Bronchial epithelial cell (primary cell): ENCODE measurements at regions not wholly inside any gene's neighbourhood (a gene's known extent, or its start where the extent isn't known, plus 50 kb on each side); places are given as distances from the start of the nearest gene placed in this dataset.
A peak's percentile ranks its signal among the peaks of the same experiment; 100 is the strongest.

Source experiments
- DNase-seq: peaks from one replicate; pipeline ENCODE4 v3.0.0-alpha.2; 2010; ENCODE audit warnings: low read depth
- FAIRE-seq: peaks from 2 replicates; lab custom pipeline; 2011; peaks lifted over from hg19 to GRCh38; lab: Jason Lieb, UNC
- H3K27me3 ChIP-seq: 2 replicates; pipeline ENCODE4 v1.5.1; 2011; ENCODE audit warnings: low read length; ENCODE audit not compliant: control insufficient read depth, insufficient read depth
- H3K36me3 ChIP-seq: 2 replicates; pipeline ENCODE4 v1.5.1; 2011; ENCODE audit warnings: low read length; ENCODE audit not compliant: control insufficient read depth, insufficient read depth
- H3K4me3 ChIP-seq: 2 replicates; pipeline ENCODE4 v1.5.1; 2011; ENCODE audit warnings: mild to moderate bottlenecking, low read depth, low read length, control low read depth
- CTCF ChIP-seq: IDR thresholded peaks from 2 replicates; pipeline ENCODE4 v1.5.1; 2011; ENCODE audit warnings: mild to moderate bottlenecking, moderate library complexity, low read length, control low read depth, inconsistent platforms; ENCODE audit not compliant: insufficient read depth, severe bottlenecking

DNA sequence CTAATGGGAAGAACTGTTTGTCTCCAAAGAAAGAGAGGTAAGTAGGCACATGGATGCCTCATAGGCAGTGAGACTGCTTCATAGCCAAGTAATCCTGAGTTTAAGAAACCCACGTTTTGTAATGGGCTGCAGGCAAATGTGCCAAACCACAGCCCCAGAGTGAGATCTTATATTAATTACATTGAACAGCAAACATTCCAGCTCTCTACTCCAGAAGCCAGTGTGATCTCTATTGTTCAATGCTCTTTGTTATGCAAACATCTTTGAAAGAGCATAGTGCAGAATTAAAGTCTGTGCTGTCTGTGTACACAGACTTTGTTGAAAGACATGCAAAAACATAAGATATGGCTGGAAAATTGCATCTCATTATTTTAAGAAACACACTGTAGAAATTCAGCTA lies 720.8 kb upstream of the REG3G start:
- Histone ChIP-seq H3K27me3 (no peaks in the 10 kb centered on the region), H3K36me3 (no peaks in the 10 kb centered on the region), H3K4me3 (no peak overlapping the region)
- DNase-seq (no peak), FAIRE-seq (no peak)
- no peak for TF ChIP-seq CTCF

DNA sequence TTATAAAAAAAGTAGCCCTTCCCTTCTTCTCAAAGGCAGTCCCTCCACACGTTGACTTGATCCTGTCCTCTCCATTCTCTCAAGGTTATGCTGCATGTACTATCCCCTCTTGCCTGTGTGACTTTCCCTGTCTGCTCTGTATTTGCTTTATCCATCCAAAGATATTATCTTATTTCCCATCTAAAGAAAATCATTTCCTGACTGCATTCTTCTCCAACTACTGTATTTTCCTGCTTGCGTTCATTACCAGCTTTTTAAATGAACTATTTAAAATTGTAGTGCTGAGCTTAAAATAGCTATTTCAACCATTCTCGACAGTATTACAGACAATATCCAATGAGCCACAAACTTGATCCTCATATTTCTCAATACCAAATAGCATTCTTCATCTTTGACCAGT lies 716.0 kb upstream of the REG3G start:
- no peaks in the 10 kb centered on the region for H3K36me3 ChIP-seq
- no peaks in the 10 kb centered on the region for H3K27me3 ChIP-seq
- FAIRE-seq (no peak), DNase-seq (no peak)
- H3K4me3 ChIP-seq = no peak overlapping the region
- no peak for TF ChIP-seq CTCF

DNA sequence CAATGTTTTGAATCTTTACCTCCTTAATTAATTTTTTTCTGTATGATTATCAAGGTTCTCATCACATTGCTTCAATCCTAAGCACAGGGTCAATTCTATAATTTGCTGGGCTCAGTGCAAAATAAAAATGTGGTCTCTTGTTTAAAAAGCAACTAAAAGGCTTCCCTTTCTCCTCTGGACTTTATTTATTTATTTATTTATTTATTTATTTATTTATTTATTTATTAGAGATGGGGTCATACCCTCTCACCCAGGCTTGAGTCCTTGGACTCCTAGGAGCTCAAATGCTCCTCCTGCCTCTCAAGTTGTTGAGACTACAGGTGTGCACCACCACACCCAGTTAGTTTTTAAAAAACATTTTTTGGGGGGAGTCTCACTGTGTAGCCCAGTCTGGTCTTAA lies 710.1 kb upstream of the REG3G start:
- no peaks in the 10 kb centered on the region for H3K36me3 ChIP-seq
- DNase-seq (no peak), FAIRE-seq (no peak)
- H3K4me3 ChIP-seq = no peak overlapping the region
- TF ChIP-seq CTCF = no peak
- H3K27me3 ChIP-seq = no peaks in the 10 kb centered on the region

DNA sequence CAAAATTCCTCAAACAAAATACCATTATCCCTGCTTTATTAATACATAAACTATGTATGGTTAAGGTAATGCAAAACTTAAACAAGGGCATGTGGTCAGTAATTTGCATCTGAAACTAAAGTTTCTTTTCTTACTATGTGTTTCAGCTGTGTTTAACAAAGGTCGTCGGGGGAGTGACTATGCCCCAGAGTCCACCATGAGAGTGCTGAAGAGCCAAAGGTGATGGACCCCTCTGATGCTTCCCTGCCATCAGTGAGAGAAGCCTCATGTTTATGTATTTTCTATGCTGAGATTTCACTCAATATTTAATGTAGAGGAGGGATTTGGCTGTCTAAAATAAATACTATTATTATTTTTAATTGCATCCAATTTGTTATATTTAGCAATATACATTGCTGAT lies 707.2 kb upstream of the REG3G start:
- no peak for TF ChIP-seq CTCF
- Histone ChIP-seq H3K4me3 (no peak overlapping the region), H3K27me3 (no peaks in the 10 kb centered on the region), H3K36me3 (no peaks in the 10 kb centered on the region)
- no peak for DNase-seq
- FAIRE-seq = no peak

DNA sequence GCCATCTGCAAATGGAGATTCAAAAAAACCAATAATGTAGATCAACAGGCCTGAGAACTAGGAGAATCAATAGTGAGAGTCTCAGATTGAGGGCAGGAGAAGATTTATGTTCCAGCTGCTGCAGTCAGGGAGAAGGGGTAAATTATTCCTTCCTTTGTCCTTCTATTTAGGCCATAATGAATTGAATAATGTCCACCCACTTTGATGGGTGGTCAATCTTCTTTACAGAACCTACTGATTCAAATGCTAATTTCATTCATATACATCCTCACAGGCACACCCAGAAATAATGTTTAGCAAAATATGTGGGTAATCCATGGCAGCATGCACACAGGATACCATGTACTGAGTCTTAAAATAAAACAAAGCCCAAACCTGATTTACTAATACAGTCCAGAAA lies 695.3 kb upstream of the REG3G start:
- FAIRE-seq = no peak
- H3K36me3 ChIP-seq = no peaks in the 10 kb centered on the region
- H3K4me3 ChIP-seq = no peak overlapping the region
- H3K27me3 ChIP-seq = no peaks in the 10 kb centered on the region
- TF ChIP-seq CTCF = no peak
- no peak for DNase-seq

GRCh38 chr2:78351208-78351607 lies 674.3 kb upstream of the REG3G start:
- Histone ChIP-seq H3K36me3 (no peaks in the 10 kb centered on the region), H3K4me3 (no peak overlapping the region), H3K27me3 (no peaks in the 10 kb centered on the region)
- DNase-seq (peak; percentile 5), FAIRE-seq (no peak)
- no peak for TF ChIP-seq CTCF
